HepG2 (cell line): ENCODE measurements at regions not wholly inside any gene's neighbourhood (a gene's known extent, or its start where the extent isn't known, plus 50 kb on each side); places are given as distances from the start of the nearest gene placed in this dataset.

Source experiments
- ETV6 ChIP-seq: sonication (generic); formaldehyde crosslinking; conservative IDR thresholded peaks from 2 replicates; pipeline ENCODE4 v1.4.0; 2020; ENCODE audit warnings: missing genetic modification reagents
- PITX1 ChIP-seq: sonication (generic); formaldehyde crosslinking; IDR thresholded peaks from 2 replicates; pipeline ENCODE4 v1.5.1; 2020; ENCODE audit warnings: mild to moderate bottlenecking, missing genetic modification reagents
- POLR2A ChIP-seq, 2 experiments: IDR thresholded peaks; 2 replicates each; pipeline ENCODE4 v1.6.1; 2011; ENCODE audit warnings: low read depth in 2 of 2, low read length in 2 of 2, mild to moderate bottlenecking in 1 of 2, moderate library complexity in 1 of 2; ENCODE audit not compliant: insufficient read depth in 1 of 2
- POLR2AphosphoS5 ChIP-seq: IDR thresholded peaks from 2 replicates; pipeline ENCODE4 v1.6.1; 2012; ENCODE audit warnings: low read depth, low read length

- TF ChIP-seq ETV6 (CRISPR knock-in tag) (no peak), PITX1 (CRISPR knock-in tag) (no peak), POLR2A (IDR thresholded peaks at IDR 0.05; ENCODE audit: insufficient read depth in 1 of 2, low read depth in 2 of 2, low read length in 2 of 2) (no peak), POLR2AphosphoS5 (no peak)
Measured at GRCh38 chr13:50586414-50587083, 256.9 kb downstream of the DLEU7 start.
